Upper lobe of left lung (tissue), 6 donors: ENCODE measurements at regions not wholly inside any gene's neighbourhood (a gene's known extent, or its start where the extent isn't known, plus 50 kb on each side); places are given as distances from the start of the nearest gene placed in this dataset.

Experiments
- ATAC-seq, 2 donors: fragments of 200-7000 bp; cut with Tn5 transposase; one replicate each; pipeline ENCODE4 v1.9.1; 2022; ENCODE audit warnings: mild to moderate bottlenecking in 2 of 2, moderate library complexity in 2 of 2; ENCODE audit not compliant: low FRiP score in 2 of 2
- DNase-seq, 2 donors: peaks; one replicate each; pipeline ENCODE4 v3.0.0-alpha.2; 2019 to 2020
- H3K27ac ChIP-seq, 4 donors: fragments of 200-600 bp; sonication (generic); one replicate each; pipeline ENCODE4 v1.5.1; 2016 to 2019
- H3K27me3 ChIP-seq, 4 donors: fragments of 200-600 bp; sonication (generic); one replicate each; pipeline ENCODE4 v1.5.1; 2017 to 2019
- H3K36me3 ChIP-seq, 4 donors: fragments of 200-600 bp; sonication (generic); one replicate each; pipeline ENCODE4 v1.5.1; 2016 to 2019
- H3K4me1 ChIP-seq, 4 donors: fragments of 200-600 bp; sonication (generic); one replicate each; pipeline ENCODE4 v1.5.1; 2018 to 2019
- H3K4me3 ChIP-seq, 4 donors: fragments of 200-600 bp; sonication (generic); one replicate each; pipeline ENCODE4 v1.5.1; 2017 to 2019; ENCODE audit warnings: mild to moderate bottlenecking in 2 of 4, moderate library complexity in 1 of 4
- H3K9me3 ChIP-seq, 4 donors: fragments of 200-600 bp; sonication (generic); one replicate each; pipeline ENCODE4 v1.5.1; 2018 to 2019
- EP300 ChIP-seq, 4 donors: sonication (generic); formaldehyde crosslinking; IDR thresholded peaks; one replicate each; pipeline ENCODE4 v1.5.1; 2017; ENCODE audit warnings: antibody characterized with exemption in 4 of 4, control low read depth in 2 of 4
- POLR2A ChIP-seq, 4 donors: fragments of 450-650 bp; IDR thresholded peaks; one replicate each; pipeline ENCODE4 v1.5.1; 2016 to 2017; ENCODE audit warnings: antibody characterized with exemption in 4 of 4, mild to moderate bottlenecking in 2 of 4
- POLR2AphosphoS5 ChIP-seq, 2 donors: sonication (generic); formaldehyde crosslinking; IDR thresholded peaks; one replicate each; pipeline ENCODE4 v1.5.1; 2017; ENCODE audit warnings: antibody characterized with exemption in 2 of 2
- WGBS, 2 donors: methylation state at CpG; one replicate each; pipeline ENCODE4 v1.1.5; 2017 to 2018; 5-methylcytosine and 5-hydroxymethylcytosine counted together
- TF ChIP-seq, protein P1 (sequence below), 6 experiments: fragments of 450-650 bp in 4 of 6; fragments of 200-600 bp in 2 of 6; sonication (generic) in 2 of 6; IDR thresholded peaks; one replicate each; pipeline ENCODE4 v1.5.1; 2016 to 2019; ENCODE audit warnings: antibody characterized with exemption in 6 of 6
- donor health status: DM: no; HTN: no; CAD: no; lungs with moderate emphysema.
- donor health status: DM: no; HTN: yes; CAD: no; lungs with severe emphysema.

GRCh38 chr10:20508921-20509320 is 388.2 kb downstream of the NEBL start:
- Histone ChIP-seq H3K27me3 (no peaks in the 10 kb centered on the region), H3K9me3 (no peaks in the 10 kb centered on the region), H3K4me1 (no peaks in the 10 kb centered on the region), H3K4me3 (no peak overlapping the region), H3K36me3 (no peaks in the 10 kb centered on the region), H3K27ac (no peak overlapping the region)
- ATAC-seq (no peak), DNase-seq (no peak)
- TF ChIP-seq POLR2AphosphoS5 (IDR thresholded peaks at IDR 0.05) (no peak), POLR2A (IDR thresholded peaks at IDR 0.05) (no peak), EP300 (IDR thresholded peaks at IDR 0.05) (no peak)
- TF ChIP-seq, protein P1, sequence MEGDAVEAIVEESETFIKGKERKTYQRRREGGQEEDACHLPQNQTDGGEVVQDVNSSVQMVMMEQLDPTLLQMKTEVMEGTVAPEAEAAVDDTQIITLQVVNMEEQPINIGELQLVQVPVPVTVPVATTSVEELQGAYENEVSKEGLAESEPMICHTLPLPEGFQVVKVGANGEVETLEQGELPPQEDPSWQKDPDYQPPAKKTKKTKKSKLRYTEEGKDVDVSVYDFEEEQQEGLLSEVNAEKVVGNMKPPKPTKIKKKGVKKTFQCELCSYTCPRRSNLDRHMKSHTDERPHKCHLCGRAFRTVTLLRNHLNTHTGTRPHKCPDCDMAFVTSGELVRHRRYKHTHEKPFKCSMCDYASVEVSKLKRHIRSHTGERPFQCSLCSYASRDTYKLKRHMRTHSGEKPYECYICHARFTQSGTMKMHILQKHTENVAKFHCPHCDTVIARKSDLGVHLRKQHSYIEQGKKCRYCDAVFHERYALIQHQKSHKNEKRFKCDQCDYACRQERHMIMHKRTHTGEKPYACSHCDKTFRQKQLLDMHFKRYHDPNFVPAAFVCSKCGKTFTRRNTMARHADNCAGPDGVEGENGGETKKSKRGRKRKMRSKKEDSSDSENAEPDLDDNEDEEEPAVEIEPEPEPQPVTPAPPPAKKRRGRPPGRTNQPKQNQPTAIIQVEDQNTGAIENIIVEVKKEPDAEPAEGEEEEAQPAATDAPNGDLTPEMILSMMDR (IDR thresholded peaks at IDR 0.05) = no peak

DNA sequence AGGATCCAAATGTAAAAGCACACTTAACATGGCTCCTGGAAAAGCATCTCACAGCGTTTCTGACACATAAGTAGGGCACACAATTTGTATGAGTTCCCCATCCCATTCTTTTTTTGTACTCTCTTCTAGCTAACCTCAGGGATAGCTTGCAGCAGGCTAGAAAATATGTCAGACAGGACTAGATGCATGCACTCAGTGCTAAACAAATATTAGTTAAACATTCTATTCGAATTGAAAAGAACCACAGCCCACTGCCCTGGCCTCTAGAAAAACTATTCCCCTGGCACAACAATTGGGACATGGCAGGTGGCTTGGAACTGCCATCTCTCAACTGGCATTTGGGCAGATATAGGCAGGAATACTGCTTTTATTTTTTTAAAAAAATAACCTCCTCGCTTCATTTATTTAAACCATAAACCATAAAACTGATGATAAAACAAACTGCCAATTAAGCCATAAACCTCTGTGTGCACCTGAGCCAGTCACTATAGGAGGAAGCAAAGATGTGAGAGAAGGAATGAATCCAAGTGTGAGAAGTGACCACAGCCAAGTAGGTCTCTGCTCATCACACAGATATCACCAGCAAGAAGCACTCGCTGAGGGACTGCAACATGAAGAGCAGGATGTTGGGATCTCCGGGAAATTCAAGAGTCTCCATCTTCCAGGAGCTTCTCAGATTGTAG is 394.1 kb downstream of the NEBL start:
- Histone ChIP-seq H3K4me3 (no peak overlapping the region), H3K4me1 (no peaks in the 10 kb centered on the region), H3K36me3 (no peaks in the 10 kb centered on the region), H3K9me3 (no peaks in the 10 kb centered on the region), H3K27ac (no peak overlapping the region), H3K27me3 (no peaks in the 10 kb centered on the region)
- TF ChIP-seq, protein P1 (IDR thresholded peaks at IDR 0.05) = no peak
- no peak for TF ChIP-seq EP300 (IDR thresholded peaks at IDR 0.05)
- no peak for TF ChIP-seq POLR2AphosphoS5 (IDR thresholded peaks at IDR 0.05)
- no peak for TF ChIP-seq POLR2A (IDR thresholded peaks at IDR 0.05)
- ATAC-seq (no peak), DNase-seq (no peak)
- 70 to 73% methylated on average over 5 of the region's 5 CpGs for WGBS, 2 donors

GRCh38 chr10:20494474-20494873 is 402.6 kb downstream of the NEBL start:
- no peak for DNase-seq
- no peak for ATAC-seq
- Histone ChIP-seq H3K36me3 (no peaks in the 10 kb centered on the region), H3K27me3 (no peaks in the 10 kb centered on the region), H3K9me3 (no peaks in the 10 kb centered on the region), H3K27ac (no peak overlapping the region), H3K4me1 (no peaks in the 10 kb centered on the region), H3K4me3 (no peak overlapping the region)
- no peak for TF ChIP-seq POLR2A (IDR thresholded peaks at IDR 0.05)
- no peak for TF ChIP-seq POLR2AphosphoS5 (IDR thresholded peaks at IDR 0.05)
- TF ChIP-seq, protein P1 (IDR thresholded peaks at IDR 0.05) = no peak
- TF ChIP-seq EP300 (IDR thresholded peaks at IDR 0.05) = no peak
- 66 to 80% methylated on average over 1 of the region's 1 CpG for WGBS, 2 donors

DNA sequence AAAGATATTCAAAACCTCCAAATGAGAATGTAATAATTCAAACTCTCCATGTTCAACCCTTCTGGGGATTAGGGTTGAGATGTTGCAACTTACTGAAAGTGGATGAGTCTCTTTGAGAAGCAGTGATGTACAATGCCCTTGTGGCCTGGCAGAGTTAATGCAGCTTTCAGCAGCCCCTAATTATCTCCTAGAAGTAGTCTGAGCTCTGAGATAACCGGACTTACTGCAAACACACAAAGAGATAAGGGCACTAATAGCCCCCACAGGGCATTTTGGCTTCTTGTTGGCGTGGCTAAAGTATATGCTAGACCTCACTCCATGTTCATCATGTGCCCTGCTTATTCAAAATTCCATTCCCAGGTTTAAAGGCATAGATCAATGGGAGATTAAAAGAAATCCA is 404.7 kb downstream of the NEBL start:
- no peaks in the 10 kb centered on the region for H3K27me3 ChIP-seq
- DNase-seq (no peak), ATAC-seq (no peak)
- no peaks in the 10 kb centered on the region for H3K4me1 ChIP-seq
- H3K36me3 ChIP-seq = no peaks in the 10 kb centered on the region
- no peak overlapping the region for H3K27ac ChIP-seq
- no peaks in the 10 kb centered on the region for H3K9me3 ChIP-seq
- no peak overlapping the region for H3K4me3 ChIP-seq
- TF ChIP-seq POLR2AphosphoS5 (IDR thresholded peaks at IDR 0.05) (no peak), EP300 (IDR thresholded peaks at IDR 0.05) (no peak), POLR2A (IDR thresholded peaks at IDR 0.05) (no peak)
- TF ChIP-seq, protein P1 (IDR thresholded peaks at IDR 0.05) = no peak
- 62 to 66% methylated on average over 2 of the region's 2 CpGs for WGBS, 2 donors

- Histone ChIP-seq H3K27me3 (no peaks in the 10 kb centered on the region), H3K27ac (no peak overlapping the region), H3K9me3 (no peaks in the 10 kb centered on the region), H3K4me1 (no peaks in the 10 kb centered on the region), H3K36me3 (no peaks in the 10 kb centered on the region), H3K4me3 (no peak overlapping the region)
- no peak for TF ChIP-seq EP300 (IDR thresholded peaks at IDR 0.05)
- TF ChIP-seq POLR2AphosphoS5 (IDR thresholded peaks at IDR 0.05) = no peak
- TF ChIP-seq POLR2A (IDR thresholded peaks at IDR 0.05) = no peak
- TF ChIP-seq, protein P1 (IDR thresholded peaks at IDR 0.05) = no peak
- no peak for ATAC-seq
- WGBS, 2 donors = 98 to 100% methylated on average over 4 of the region's 4 CpGs
- no peak for DNase-seq
These were observed 407.1 kb downstream of the NEBL start for GRCh38 chr10:20489961-20490360.
